ENCODE measurements at regions not wholly inside any gene's neighbourhood (a gene's known extent, or its start where the extent isn't known, plus 50 kb on each side); places are given as distances from the start of the nearest gene placed in this dataset.

DNA sequence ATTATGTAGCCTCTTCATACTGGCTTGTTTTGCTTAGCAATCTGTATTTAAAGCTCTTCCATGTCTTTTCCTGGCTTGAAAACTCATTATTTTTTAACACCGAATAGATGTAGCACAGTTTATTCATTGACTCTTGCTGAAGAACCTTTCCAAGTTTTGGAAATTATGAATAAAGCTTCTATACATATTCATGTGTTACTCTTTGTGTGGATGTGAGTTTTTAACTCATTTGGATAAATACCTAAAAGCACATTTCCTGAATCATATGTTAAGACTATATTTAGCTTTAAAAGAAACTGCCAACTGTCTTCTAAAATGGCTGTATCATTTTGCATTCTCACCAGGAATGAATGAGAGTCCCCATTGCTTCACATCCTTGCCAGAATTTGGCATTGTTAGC is 2061.7 kb upstream of the AGA start:
- TF ChIP-seq SMARCC2 (IDR thresholded peaks at IDR 0.05), result no peak
- no peak for TF ChIP-seq ZNF577 (CRISPR knock-in tag; IDR thresholded peaks at IDR 0.05; ENCODE audit: borderline replicate concordance, low read depth)
- TF ChIP-seq NFIC (IDR thresholded peaks at IDR 0.05; ENCODE audit: low read length), result no peak
- no peak for TF ChIP-seq HNRNPL (IDR thresholded peaks at IDR 0.05; ENCODE audit: low read depth, low read length)
- no peak for TF ChIP-seq ZNF660 (CRISPR knock-in tag; IDR thresholded peaks at IDR 0.05; ENCODE audit: borderline replicate concordance, low read depth)
- TF ChIP-seq CREB1 (IDR thresholded peaks at IDR 0.05), result no peak
- no peak for TF ChIP-seq CREB1 (CRISPR knock-in tag; IDR thresholded peaks at IDR 0.05)
- TF ChIP-seq, protein P1, sequence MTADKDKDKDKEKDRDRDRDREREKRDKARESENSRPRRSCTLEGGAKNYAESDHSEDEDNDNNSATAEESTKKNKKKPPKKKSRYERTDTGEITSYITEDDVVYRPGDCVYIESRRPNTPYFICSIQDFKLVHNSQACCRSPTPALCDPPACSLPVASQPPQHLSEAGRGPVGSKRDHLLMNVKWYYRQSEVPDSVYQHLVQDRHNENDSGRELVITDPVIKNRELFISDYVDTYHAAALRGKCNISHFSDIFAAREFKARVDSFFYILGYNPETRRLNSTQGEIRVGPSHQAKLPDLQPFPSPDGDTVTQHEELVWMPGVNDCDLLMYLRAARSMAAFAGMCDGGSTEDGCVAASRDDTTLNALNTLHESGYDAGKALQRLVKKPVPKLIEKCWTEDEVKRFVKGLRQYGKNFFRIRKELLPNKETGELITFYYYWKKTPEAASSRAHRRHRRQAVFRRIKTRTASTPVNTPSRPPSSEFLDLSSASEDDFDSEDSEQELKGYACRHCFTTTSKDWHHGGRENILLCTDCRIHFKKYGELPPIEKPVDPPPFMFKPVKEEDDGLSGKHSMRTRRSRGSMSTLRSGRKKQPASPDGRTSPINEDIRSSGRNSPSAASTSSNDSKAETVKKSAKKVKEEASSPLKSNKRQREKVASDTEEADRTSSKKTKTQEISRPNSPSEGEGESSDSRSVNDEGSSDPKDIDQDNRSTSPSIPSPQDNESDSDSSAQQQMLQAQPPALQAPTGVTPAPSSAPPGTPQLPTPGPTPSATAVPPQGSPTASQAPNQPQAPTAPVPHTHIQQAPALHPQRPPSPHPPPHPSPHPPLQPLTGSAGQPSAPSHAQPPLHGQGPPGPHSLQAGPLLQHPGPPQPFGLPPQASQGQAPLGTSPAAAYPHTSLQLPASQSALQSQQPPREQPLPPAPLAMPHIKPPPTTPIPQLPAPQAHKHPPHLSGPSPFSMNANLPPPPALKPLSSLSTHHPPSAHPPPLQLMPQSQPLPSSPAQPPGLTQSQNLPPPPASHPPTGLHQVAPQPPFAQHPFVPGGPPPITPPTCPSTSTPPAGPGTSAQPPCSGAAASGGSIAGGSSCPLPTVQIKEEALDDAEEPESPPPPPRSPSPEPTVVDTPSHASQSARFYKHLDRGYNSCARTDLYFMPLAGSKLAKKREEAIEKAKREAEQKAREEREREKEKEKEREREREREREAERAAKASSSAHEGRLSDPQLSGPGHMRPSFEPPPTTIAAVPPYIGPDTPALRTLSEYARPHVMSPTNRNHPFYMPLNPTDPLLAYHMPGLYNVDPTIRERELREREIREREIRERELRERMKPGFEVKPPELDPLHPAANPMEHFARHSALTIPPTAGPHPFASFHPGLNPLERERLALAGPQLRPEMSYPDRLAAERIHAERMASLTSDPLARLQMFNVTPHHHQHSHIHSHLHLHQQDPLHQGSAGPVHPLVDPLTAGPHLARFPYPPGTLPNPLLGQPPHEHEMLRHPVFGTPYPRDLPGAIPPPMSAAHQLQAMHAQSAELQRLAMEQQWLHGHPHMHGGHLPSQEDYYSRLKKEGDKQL (CRISPR knock-in tag; IDR thresholded peaks at IDR 0.05; ENCODE audit: low read depth), result no peak
- no peak for TF ChIP-seq FIP1L1 (IDR thresholded peaks at IDR 0.05; ENCODE audit: borderline replicate concordance, insufficient read depth, low read depth, low read length)
- no peak for TF ChIP-seq POLR2G (IDR thresholded peaks at IDR 0.05; ENCODE audit: low read depth, low read length)
- no peak for TF ChIP-seq POLR2AphosphoS5 (IDR thresholded peaks at IDR 0.05; ENCODE audit: low read depth, low read length)
- TF ChIP-seq RBFOX2 (IDR thresholded peaks at IDR 0.05; ENCODE audit: low read depth, low read length), result no peak

Data from HepG2 (cell line).